HG03442 (cell line): ENCODE measurements at regions not wholly inside any gene's neighbourhood (a gene's known extent, or its start where the extent isn't known, plus 50 kb on each side); places are given as distances from the start of the nearest gene placed in this dataset.

ENCODE experiments used
- ATAC-seq: cut with Tn5 transposase; IDR thresholded peaks from one replicate; pipeline ENCODE4 v1.9.1; 2021; ENCODE audit warnings: mild to moderate bottlenecking, moderate library complexity; ENCODE audit not compliant: unreplicated experiment

- no peak for ATAC-seq
These were observed 108.9 kb downstream of the CRYAA start for GRCh38 chr21:43277481-43278351.

- ATAC-seq, result no peak
These were observed 108.0 kb downstream of the CRYAA start for GRCh38 chr21:43276811-43277210.

GRCh38 chr21:43275421-43276211 lies 106.8 kb downstream of the CRYAA start:
- ATAC-seq, result no peak

- ATAC-seq, result no peak
These were observed 106.1 kb downstream of the CRYAA start for GRCh38 chr21:43274946-43275310.

GRCh38 chr21:43274022-43274945 lies 105.5 kb downstream of the CRYAA start:
- ATAC-seq, result no peak

GRCh38 chr21:43273708-43274021 lies 104.9 kb downstream of the CRYAA start:
- ATAC-seq, result no peak

GRCh38 chr21:43273016-43273707 lies 104.4 kb downstream of the CRYAA start:
- no peak for ATAC-seq

GRCh38 chr21:43272591-43272990 lies 103.8 kb downstream of the CRYAA start:
- no peak for ATAC-seq

GRCh38 chr21:43271452-43272020 lies 102.7 kb downstream of the CRYAA start:
- no peak for ATAC-seq

- ATAC-seq, result no peak
These were observed 102.0 kb downstream of the CRYAA start for GRCh38 chr21:43270800-43271301.

- no peak for ATAC-seq
These were observed 101.3 kb downstream of the CRYAA start for GRCh38 chr21:43269957-43270705.

- ATAC-seq, result no peak
These were observed 100.6 kb downstream of the CRYAA start for GRCh38 chr21:43269440-43269839.

GRCh38 chr21:43268804-43269186 lies 100.0 kb downstream of the CRYAA start:
- no peak for ATAC-seq

- no peak for ATAC-seq
These were observed 99.4 kb downstream of the CRYAA start for GRCh38 chr21:43268086-43268803.

GRCh38 chr21:43267391-43268085 lies 98.7 kb downstream of the CRYAA start:
- ATAC-seq, result no peak

GRCh38 chr21:43266534-43266933 lies 97.7 kb downstream of the CRYAA start:
- no peak for ATAC-seq

GRCh38 chr21:43262427-43262826 lies 93.6 kb downstream of the CRYAA start:
- ATAC-seq, result no peak
